ENCODE measurements at regions not wholly inside any gene's neighbourhood (a gene's known extent, or its start where the extent isn't known, plus 50 kb on each side); places are given as distances from the start of the nearest gene placed in this dataset.
A peak's percentile ranks its signal among the peaks of the same experiment; 100 is the strongest.

- ChIA-PET POLR2A (no interaction called here), CTCF (ENCODE audit: low intra/inter-chr PET ratio, low total read pairs) (no interaction called here)
- Histone ChIP-seq H3K36me3 (replicated peaks in 1 of 2; ENCODE audit: control insufficient read depth in 1 of 2, insufficient read depth in 2 of 2, low read length in 2 of 2) (no peaks in the 10 kb centered on the region), H3K79me2 (ENCODE audit: insufficient read depth, low read length) (no peaks in the 10 kb centered on the region), H2AFZ (ENCODE audit: low read length) (no peak overlapping the region), H3K9ac (ENCODE audit: insufficient read depth, low read depth, low read length) (no peak overlapping the region), H3K27ac (ENCODE audit: extremely low read length, insufficient read depth, low read length) (no peak overlapping the region), H3K4me2 (ENCODE audit: low read depth, low read length) (no peak overlapping the region), H3K27me3 (ENCODE audit: control insufficient read depth in 1 of 2, insufficient read depth in 2 of 2, low read length in 2 of 2) (no peaks in the 10 kb centered on the region), H3K9me3 (ENCODE audit: low read length) (peaks cover 92% of the 10 kb centered on the region), H3K4me1 (ENCODE audit: insufficient read depth, low read length) (no peaks in the 10 kb centered on the region), H3K4me3 (replicated peaks in 1 of 3; ENCODE audit: insufficient read depth in 1 of 3, low read depth in 2 of 3, low read length in 3 of 3) (no peak overlapping the region), H4K20me1 (ENCODE audit: insufficient read depth, low read length) (no peaks in the 10 kb centered on the region)
- ATAC-seq, result no peak
- FAIRE-seq, result no peak
- intact Hi-C loops (cut with micrococcal nuclease; ENCODE audit: unreplicated experiment) (no loop called here), in situ Hi-C loops (cut with HindIII; ENCODE audit: extremely low pct_ligation_motif_present, low pct_unique_long_range_greater_than_20kb) (no loop called here)
- TF ChIP-seq THAP9 (CRISPR knock-in tag; IDR thresholded peaks at IDR 0.05; ENCODE audit: borderline replicate concordance) (no peak), MAFK (conservative IDR thresholded peaks at IDR 0.05 in 1 of 2, IDR thresholded peaks at IDR 0.05 in 1 of 2; ENCODE audit: low read length in 2 of 2) (peak; percentile 86 to 93), MAFF (IDR thresholded peaks at IDR 0.05; ENCODE audit: low read depth, low read length) (peak; percentile 86)
- no peak for DNase-seq (ENCODE audit: low spot score)
- BruUV-seq (replicated peaks), result no TSS peak
- 3% methylated on average over 3 of the region's 3 CpGs for WGBS (ENCODE audit: low lambda C conversion rate)
Observed at GRCh38 chr1:239174880-239175279, 211.5 kb upstream of the CHRM3 start.

- H3K9me3 ChIP-seq (ENCODE audit: low read length), result peaks cover 89% of the 10 kb centered on the region
- DNase-seq (ENCODE audit: low spot score) (no peak), ATAC-seq (no peak), FAIRE-seq (no peak)
- ChIA-PET POLR2A (no interaction called here), CTCF (ENCODE audit: low intra/inter-chr PET ratio, low total read pairs) (no interaction called here)
- no peak overlapping the region for H3K4me3 ChIP-seq (replicated peaks in 1 of 3; ENCODE audit: insufficient read depth in 1 of 3, low read depth in 2 of 3, low read length in 3 of 3)
- no peaks in the 10 kb centered on the region for H3K27me3 ChIP-seq (ENCODE audit: control insufficient read depth in 1 of 2, insufficient read depth in 2 of 2, low read length in 2 of 2)
- H3K9ac ChIP-seq (ENCODE audit: insufficient read depth, low read depth, low read length), result no peak overlapping the region
- no peak overlapping the region for H2AFZ ChIP-seq (ENCODE audit: low read length)
- no peaks in the 10 kb centered on the region for H3K79me2 ChIP-seq (ENCODE audit: insufficient read depth, low read length)
- H3K4me1 ChIP-seq (ENCODE audit: insufficient read depth, low read length), result no peaks in the 10 kb centered on the region
- intact Hi-C loops (cut with micrococcal nuclease; ENCODE audit: unreplicated experiment) (no loop called here), in situ Hi-C loops (cut with HindIII; ENCODE audit: extremely low pct_ligation_motif_present, low pct_unique_long_range_greater_than_20kb) (no loop called here)
- TF ChIP-seq UBTF (CRISPR knock-in tag; IDR thresholded peaks at IDR 0.05) (no peak), PHF21A (CRISPR knock-in tag; IDR thresholded peaks at IDR 0.05) (no peak), ZBTB44 (CRISPR knock-in tag; IDR thresholded peaks at IDR 0.05) (no peak), ZNF460 (CRISPR knock-in tag; IDR thresholded peaks at IDR 0.05; ENCODE audit: borderline replicate concordance) (no peak), JUN (CRISPR knock-in tag; IDR thresholded peaks at IDR 0.05) (no peak)
- BruUV-seq (replicated peaks), result no TSS peak
- H3K36me3 ChIP-seq (replicated peaks in 1 of 2; ENCODE audit: control insufficient read depth in 1 of 2, insufficient read depth in 2 of 2, low read length in 2 of 2), result no peaks in the 10 kb centered on the region
- no peaks in the 10 kb centered on the region for H4K20me1 ChIP-seq (ENCODE audit: insufficient read depth, low read length)
- no peak overlapping the region for H3K27ac ChIP-seq (ENCODE audit: extremely low read length, insufficient read depth, low read length)
- H3K4me2 ChIP-seq (ENCODE audit: low read depth, low read length), result no peak overlapping the region
Observed at GRCh38 chr1:239170828-239171227, 215.5 kb upstream of the CHRM3 start.
